GM12878 (cell line): ENCODE measurements at regions not wholly inside any gene's neighbourhood (a gene's known extent, or its start where the extent isn't known, plus 50 kb on each side); places are given as distances from the start of the nearest gene placed in this dataset.

Source experiments
- BHLHE40 ChIP-seq, 2 experiments: fragments of 450-650 bp in 1 of 2; IDR thresholded peaks; 2 replicates each; pipeline ENCODE4 v1.6.1; 2011 to 2017; ENCODE audit warnings: low read depth in 2 of 2, borderline replicate concordance in 1 of 2, improper control_type of control experiment in 1 of 2, low read length in 1 of 2, mild to moderate bottlenecking in 1 of 2
- BRCA1 ChIP-seq: IDR thresholded peaks from 2 replicates; pipeline ENCODE4 v1.6.1; 2011; ENCODE audit warnings: low read depth, low read length, improper control_type of control experiment
- CUX1 ChIP-seq: IDR thresholded peaks from 2 replicates; pipeline ENCODE4 v1.6.1; 2012; ENCODE audit warnings: improper control_type of control experiment, low read depth, low read length; ENCODE audit not compliant: insufficient replicate concordance
- FOS ChIP-seq: IDR thresholded peaks from 3 replicates; pipeline ENCODE4 v1.6.1; 2011; ENCODE audit warnings: borderline replicate concordance; ENCODE audit not compliant: insufficient read length; ENCODE audit errors: extremely low read depth
- GABPA ChIP-seq: IDR thresholded peaks from 2 replicates; pipeline ENCODE4 v1.6.1; 2014; ENCODE audit warnings: antibody characterized with exemption, low read depth, mild to moderate bottlenecking, inconsistent platforms
- HDGF ChIP-seq: fragments of 450-650 bp; IDR thresholded peaks from 2 replicates; pipeline ENCODE4 v1.6.1; 2016; ENCODE audit warnings: antibody characterized with exemption
- NFIC ChIP-seq: IDR thresholded peaks from 2 replicates; pipeline ENCODE4 v1.6.1; 2012; ENCODE audit warnings: low read depth, mild to moderate bottlenecking, inconsistent platforms, low read length, moderate library complexity
- PML ChIP-seq: IDR thresholded peaks from 2 replicates; pipeline ENCODE4 v1.6.1; 2012; ENCODE audit warnings: low read length, inconsistent platforms
- POLR2AphosphoS5 ChIP-seq: IDR thresholded peaks from 2 replicates; pipeline ENCODE4 v1.6.1; 2011; ENCODE audit warnings: mild to moderate bottlenecking, low read length, inconsistent platforms
- SMC3 ChIP-seq: IDR thresholded peaks from 2 replicates; pipeline ENCODE4 v1.6.1; 2011; ENCODE audit warnings: low read length, improper control_type of control experiment, borderline replicate concordance
- STAT1 ChIP-seq: fragments of 450-650 bp; conservative IDR thresholded peaks from 2 replicates; pipeline ENCODE4 v1.6.1; 2014; ENCODE audit warnings: antibody characterized with exemption, mild to moderate bottlenecking
- TCF3 ChIP-seq: IDR thresholded peaks from 2 replicates; pipeline ENCODE4 v1.6.1; 2012; ENCODE audit warnings: low read depth, mild to moderate bottlenecking, low read length, borderline replicate concordance; ENCODE audit not compliant: insufficient read depth
- TCF7 ChIP-seq: IDR thresholded peaks from 2 replicates; pipeline ENCODE4 v1.6.1; 2014; ENCODE audit warnings: antibody characterized with exemption, borderline replicate concordance
- TF ChIP-seq, protein P1 (sequence below), 3 experiments: IDR thresholded peaks in 2 of 3; conservative IDR thresholded peaks in 1 of 3; 2 replicates each; pipeline ENCODE4 v1.5.1; 2011; ENCODE audit warnings: low read depth in 3 of 3, low read length in 3 of 3, mild to moderate bottlenecking in 3 of 3, control low read depth in 2 of 3, moderate library complexity in 2 of 3, inconsistent platforms in 1 of 3, mixed read lengths in 1 of 3; ENCODE audit not compliant: control insufficient read depth in 2 of 3, insufficient read depth in 1 of 3; ENCODE audit errors: extremely low read depth in 1 of 3

DNA sequence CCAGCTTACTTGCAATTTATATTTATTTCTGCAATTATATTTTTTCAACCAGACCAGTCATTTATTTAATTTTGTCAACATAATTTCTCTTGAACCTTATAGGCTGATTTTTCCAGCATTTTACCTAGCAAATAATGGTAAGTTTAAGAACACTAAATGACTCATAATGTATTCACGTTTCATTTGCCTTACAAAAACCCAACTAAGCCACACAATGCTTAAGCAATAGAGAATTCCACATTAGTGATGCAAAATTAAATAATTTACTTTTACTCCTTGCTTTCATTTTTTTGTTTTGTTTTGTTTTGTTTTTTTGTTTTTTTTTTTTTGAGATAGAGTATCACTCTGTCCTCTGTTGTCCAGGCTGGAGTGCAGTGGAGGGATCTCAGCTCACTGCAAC is 110.4 kb upstream of the VRK2 start:
- TF ChIP-seq SMC3 (no peak), PML (no peak), BHLHE40 (IDR thresholded peaks at IDR 0.05; ENCODE audit: borderline replicate concordance in 1 of 2, low read depth in 2 of 2, low read length in 1 of 2) (no peak), CUX1 (no peak), POLR2AphosphoS5 (no peak), TCF3 (no peak), GABPA (no peak), NFIC (no peak), BRCA1 (no peak), TCF7 (no peak), STAT1 (no peak), HDGF (no peak), FOS (no peak)
- TF ChIP-seq, protein P1, sequence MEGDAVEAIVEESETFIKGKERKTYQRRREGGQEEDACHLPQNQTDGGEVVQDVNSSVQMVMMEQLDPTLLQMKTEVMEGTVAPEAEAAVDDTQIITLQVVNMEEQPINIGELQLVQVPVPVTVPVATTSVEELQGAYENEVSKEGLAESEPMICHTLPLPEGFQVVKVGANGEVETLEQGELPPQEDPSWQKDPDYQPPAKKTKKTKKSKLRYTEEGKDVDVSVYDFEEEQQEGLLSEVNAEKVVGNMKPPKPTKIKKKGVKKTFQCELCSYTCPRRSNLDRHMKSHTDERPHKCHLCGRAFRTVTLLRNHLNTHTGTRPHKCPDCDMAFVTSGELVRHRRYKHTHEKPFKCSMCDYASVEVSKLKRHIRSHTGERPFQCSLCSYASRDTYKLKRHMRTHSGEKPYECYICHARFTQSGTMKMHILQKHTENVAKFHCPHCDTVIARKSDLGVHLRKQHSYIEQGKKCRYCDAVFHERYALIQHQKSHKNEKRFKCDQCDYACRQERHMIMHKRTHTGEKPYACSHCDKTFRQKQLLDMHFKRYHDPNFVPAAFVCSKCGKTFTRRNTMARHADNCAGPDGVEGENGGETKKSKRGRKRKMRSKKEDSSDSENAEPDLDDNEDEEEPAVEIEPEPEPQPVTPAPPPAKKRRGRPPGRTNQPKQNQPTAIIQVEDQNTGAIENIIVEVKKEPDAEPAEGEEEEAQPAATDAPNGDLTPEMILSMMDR (IDR thresholded peaks at IDR 0.05 in 2 of 3, conservative IDR thresholded peaks at IDR 0.05 in 1 of 3; ENCODE audit: control insufficient read depth in 2 of 3, extremely low read depth in 1 of 3, insufficient read depth in 1 of 3, low read depth in 3 of 3, low read length in 3 of 3) = no peak
